ENCODE measurements at regions not wholly inside any gene's neighbourhood (a gene's known extent, or its start where the extent isn't known, plus 50 kb on each side); places are given as distances from the start of the nearest gene placed in this dataset.
"Not testable (repeated sequence)": the region's sequence is repeated elsewhere in the genome, so short reads cannot be mapped to it uniquely, and the experiment has no call there.

GRCh38 chr10:8415029-8415428 lies 360.5 kb downstream of the GATA3 start:
- not testable (repeated sequence) for DNase-seq (ENCODE audit: low read depth in 1 of 2, low spot score in 1 of 2)

GRCh38 chr10:8416192-8416701 lies 361.8 kb downstream of the GATA3 start:
- DNase-seq (ENCODE audit: low read depth in 1 of 2, low spot score in 1 of 2) = no peak

- no peak for DNase-seq (ENCODE audit: low read depth in 1 of 2, low spot score in 1 of 2)
Observed at GRCh38 chr10:8416760-8417159, 362.3 kb downstream of the GATA3 start.

GRCh38 chr10:8417631-8418030 lies 363.1 kb downstream of the GATA3 start:
- no peak for DNase-seq (ENCODE audit: low read depth in 1 of 2, low spot score in 1 of 2)

DNA sequence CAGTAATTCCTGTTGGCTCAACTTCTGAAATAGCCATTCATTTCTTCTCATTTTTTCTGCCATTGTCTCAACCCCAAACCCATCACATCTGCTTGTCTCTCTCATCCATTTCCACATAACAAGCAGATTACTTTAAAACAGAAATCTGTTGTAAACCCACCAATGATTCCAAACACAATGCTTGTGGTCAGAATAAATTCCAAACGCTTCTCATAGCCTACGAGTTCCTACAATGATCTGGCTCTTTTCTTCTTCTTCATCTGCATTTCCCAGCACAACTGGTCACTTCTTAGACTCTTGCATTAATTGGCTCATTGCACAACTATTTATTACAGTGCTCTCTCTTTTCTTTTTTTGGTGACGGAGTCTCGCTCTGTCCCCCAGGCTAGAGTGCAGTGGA lies 364.1 kb downstream of the GATA3 start:
- no peak for DNase-seq (ENCODE audit: low read depth in 1 of 2, low spot score in 1 of 2)

- DNase-seq (ENCODE audit: low read depth in 1 of 2, low spot score in 1 of 2) = no peak
Observed at GRCh38 chr10:8420182-8420581, 365.7 kb downstream of the GATA3 start.

DNA sequence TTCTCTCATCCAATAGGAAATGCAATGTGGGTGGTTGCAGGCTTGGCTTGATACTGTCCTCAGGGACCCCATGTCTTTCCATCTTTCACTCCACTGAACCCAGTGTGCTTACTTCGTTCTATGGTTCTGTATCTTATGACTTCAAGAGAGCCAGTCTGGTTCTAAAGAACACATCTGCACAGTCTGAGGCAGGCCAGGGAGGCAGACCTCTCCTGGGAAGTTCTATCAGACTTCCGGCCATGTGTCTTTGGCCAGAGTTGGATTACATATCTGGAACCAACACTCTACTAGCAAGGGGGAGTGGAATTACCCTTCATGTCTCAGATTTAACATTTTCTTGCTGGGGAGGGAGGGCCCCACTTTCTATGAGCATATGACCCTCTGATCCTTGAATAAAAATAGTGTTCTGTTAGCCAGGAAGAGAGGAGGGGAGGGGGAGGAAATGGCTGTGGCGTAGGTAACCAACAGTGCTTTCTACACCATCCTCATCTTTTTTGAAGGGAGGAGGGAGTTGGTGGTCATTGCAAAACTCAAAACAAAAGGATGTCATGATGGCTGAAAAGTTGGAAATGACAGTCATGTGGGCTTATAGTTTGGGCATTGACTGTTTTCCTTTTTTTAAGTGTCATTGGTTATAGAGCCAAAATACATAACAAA lies 370.2 kb downstream of the GATA3 start:
- DNase-seq (ENCODE audit: low read depth in 1 of 2, low spot score in 1 of 2) = no peak

DNA sequence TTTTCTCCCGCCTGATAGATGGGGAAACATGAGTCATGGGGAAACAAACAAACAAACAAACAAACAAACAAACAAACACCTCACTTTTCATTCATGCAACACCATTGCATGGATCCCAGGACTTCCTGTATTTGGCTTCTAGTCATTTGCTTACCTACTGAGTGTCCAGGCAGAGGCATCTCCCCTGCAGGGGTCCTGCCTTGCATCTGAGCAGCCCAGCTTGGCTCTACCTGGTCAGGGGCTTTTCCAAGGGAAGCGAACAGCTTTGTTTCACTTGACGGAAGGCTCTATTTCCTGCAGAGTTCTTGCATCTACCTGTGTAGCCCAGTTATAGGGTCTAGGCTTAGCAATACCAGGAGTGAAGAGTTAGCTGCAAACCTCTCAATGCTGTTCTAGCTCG lies 374.2 kb downstream of the GATA3 start:
- DNase-seq (ENCODE audit: low read depth in 1 of 2, low spot score in 1 of 2) = no peak

DNA sequence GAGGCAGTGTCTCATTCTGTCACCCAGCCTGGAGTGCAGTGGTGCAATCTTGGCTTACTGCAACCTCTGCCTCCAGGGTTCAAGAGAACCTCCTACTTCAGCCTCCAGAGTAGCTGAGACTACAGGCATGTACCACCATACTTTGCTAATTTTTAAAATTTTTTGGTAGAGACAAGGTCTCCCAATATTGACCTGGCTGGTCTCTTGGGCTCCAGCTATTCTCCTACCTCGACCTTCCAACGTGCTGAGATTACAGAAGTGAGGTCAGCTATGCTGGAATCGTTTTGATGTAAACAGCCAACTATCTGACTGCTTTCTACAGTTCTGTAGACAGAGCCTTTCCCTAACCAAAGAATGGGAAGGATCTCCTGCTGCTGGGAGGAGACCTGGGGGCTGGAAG lies 375.8 kb downstream of the GATA3 start:
- DNase-seq (ENCODE audit: low read depth in 1 of 2, low spot score in 1 of 2) = no peak

DNA sequence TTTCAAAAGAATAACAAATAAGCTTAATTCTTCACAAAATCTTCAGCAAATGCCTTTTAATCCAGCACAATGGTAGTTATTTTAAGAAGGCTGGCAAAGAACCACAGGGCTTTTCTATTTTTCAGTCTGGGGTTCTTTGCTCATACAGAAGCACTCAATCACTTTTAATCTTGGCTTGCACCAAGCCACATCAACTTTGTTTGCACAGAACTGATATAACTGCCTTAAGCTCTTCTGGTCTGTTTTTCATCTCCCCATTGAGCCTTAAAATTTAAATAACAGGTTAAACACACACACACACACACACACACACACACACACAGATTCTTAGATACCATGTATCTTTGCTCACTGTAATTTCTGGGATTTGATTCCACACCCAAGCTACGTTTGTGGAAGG lies 377.0 kb downstream of the GATA3 start:
- no peak for DNase-seq (ENCODE audit: low read depth in 1 of 2, low spot score in 1 of 2)

GRCh38 chr10:8435186-8436055 lies 380.9 kb downstream of the GATA3 start:
- DNase-seq (ENCODE audit: low read depth in 1 of 2, low spot score in 1 of 2) = no peak

DNA sequence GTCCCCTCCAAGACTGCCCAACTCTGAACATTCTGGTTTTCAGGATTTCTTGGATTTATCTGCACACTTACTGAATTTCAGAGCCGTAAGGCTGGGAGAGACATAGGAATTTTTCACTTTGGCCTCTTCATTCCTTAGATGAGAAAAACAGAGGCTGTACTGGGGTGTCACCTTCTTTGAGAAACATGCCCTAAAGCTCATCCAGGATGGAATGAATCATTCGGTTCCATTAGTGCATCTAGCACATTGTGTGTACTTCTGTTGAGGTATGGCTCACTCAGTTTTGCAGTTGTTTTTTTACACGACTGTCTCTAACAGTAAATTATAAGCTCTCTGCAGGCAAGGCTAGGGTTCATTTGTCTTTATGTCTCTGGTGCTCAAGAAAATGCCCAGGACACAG lies 383.4 kb downstream of the GATA3 start:
- DNase-seq (ENCODE audit: low read depth in 1 of 2, low spot score in 1 of 2) = no peak

DNA sequence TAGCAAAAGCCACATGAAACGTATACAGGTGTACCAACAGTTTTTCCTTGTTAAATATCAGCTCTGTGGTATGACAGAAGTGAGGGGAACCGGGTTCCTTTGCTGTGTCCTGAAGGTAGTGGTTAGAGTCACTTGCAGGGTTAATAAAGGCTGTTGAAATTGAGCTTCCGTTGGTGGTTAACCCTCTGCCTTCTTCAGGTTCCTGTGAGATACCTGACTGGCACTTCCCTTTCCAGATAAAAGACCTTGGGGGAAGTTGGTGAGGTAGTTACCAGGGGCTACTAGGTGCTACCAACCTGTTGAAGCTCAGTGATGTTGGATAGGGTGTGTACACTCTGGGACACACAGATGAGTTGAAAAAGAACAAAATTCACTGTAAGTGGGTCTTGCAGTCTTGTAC lies 384.1 kb downstream of the GATA3 start:
- DNase-seq (ENCODE audit: low read depth in 1 of 2, low spot score in 1 of 2) = no peak

GRCh38 chr10:8439040-8439439 lies 384.6 kb downstream of the GATA3 start:
- DNase-seq (ENCODE audit: low read depth in 1 of 2, low spot score in 1 of 2) = no peak

DNA sequence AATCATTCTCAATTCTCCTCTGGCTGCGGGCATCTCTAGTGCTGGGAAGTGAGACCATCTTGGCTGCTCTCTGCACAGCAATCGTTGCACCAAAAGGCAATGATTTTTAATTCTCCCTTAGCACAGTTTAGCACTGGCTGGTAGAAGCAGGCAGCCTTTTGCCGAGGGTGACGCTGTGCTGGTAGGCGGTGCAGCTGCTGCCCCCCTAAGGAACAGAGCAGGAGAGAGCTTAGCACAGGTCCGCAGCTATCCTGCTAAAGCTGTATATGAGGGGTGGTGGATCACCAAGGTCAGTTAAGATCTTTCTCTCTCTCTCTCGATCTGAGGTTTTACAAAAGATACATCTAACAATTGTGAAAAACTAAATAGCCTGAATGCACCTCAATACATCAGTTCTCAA lies 390.1 kb downstream of the GATA3 start:
- peak in 1 of 2 donors; percentile 3 for DNase-seq (ENCODE audit: low read depth in 1 of 2, low spot score in 1 of 2)

GRCh38 chr10:8445353-8445752 lies 390.9 kb downstream of the GATA3 start:
- DNase-seq (ENCODE audit: low read depth in 1 of 2, low spot score in 1 of 2) = no peak

GRCh38 chr10:8449909-8450308 lies 395.4 kb downstream of the GATA3 start:
- no peak for DNase-seq (ENCODE audit: low read depth in 1 of 2, low spot score in 1 of 2)

GRCh38 chr10:8453587-8453986 lies 399.1 kb downstream of the GATA3 start:
- no peak for DNase-seq (ENCODE audit: low read depth in 1 of 2, low spot score in 1 of 2)

DNA sequence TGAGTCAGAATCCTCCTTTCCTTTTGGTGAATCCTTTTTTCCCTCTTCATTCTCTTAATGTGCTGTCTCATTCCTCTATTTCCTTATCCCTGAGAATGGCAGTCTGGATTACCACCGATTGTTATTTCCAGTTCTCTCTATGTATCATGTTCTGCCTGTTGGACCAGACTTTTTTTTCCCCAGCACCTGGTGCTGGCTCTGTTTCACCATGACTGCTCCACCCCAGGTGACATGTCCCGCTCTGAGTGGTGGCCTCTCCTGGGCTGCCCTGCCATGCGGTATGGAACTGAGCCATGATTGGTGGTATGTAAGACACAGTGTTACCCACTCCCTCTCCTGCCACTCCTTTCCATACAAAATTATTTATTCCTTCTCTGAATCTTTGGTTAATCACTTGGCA lies 399.9 kb downstream of the GATA3 start:
- no peak for DNase-seq (ENCODE audit: low read depth in 1 of 2, low spot score in 1 of 2)

DNA sequence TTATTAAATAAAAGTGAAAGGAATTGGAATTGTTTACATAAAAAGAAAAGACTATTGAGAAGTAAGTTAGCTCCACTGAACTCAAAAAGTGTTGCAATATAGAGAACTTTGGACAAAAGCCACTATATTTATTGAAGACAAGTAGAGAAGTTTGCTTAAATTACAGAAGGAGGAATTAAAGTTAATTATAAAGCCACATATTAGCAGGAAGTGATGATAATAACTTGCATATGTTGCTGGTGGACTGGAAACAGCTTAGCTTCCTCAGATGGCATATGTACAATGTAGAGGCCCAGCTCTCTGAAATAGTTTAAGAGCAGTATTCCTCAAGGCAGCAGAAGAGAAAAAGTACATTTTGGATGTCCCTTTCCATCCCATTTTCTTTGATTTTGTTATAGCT lies 400.7 kb downstream of the GATA3 start:
- no peak for DNase-seq (ENCODE audit: low read depth in 1 of 2, low spot score in 1 of 2)

- DNase-seq (ENCODE audit: low read depth in 1 of 2, low spot score in 1 of 2) = no peak
Observed at GRCh38 chr10:8456386-8456785, 401.9 kb downstream of the GATA3 start.

- DNase-seq (ENCODE audit: low read depth in 1 of 2, low spot score in 1 of 2) = no peak
Observed at GRCh38 chr10:8460626-8461025, 406.1 kb downstream of the GATA3 start.
